Upper lobe of left lung (tissue), 6 donors: ENCODE measurements at regions not wholly inside any gene's neighbourhood (a gene's known extent, or its start where the extent isn't known, plus 50 kb on each side); places are given as distances from the start of the nearest gene placed in this dataset.

Experiments
- ATAC-seq, 2 donors: fragments of 200-7000 bp; cut with Tn5 transposase; one replicate each; pipeline ENCODE4 v1.9.1; 2022; ENCODE audit warnings: mild to moderate bottlenecking in 2 of 2, moderate library complexity in 2 of 2; ENCODE audit not compliant: low FRiP score in 2 of 2
- DNase-seq, 2 donors: peaks; one replicate each; pipeline ENCODE4 v3.0.0-alpha.2; 2019 to 2020
- H3K27ac ChIP-seq, 4 donors: fragments of 200-600 bp; sonication (generic); one replicate each; pipeline ENCODE4 v1.5.1; 2016 to 2019
- H3K27me3 ChIP-seq, 4 donors: fragments of 200-600 bp; sonication (generic); one replicate each; pipeline ENCODE4 v1.5.1; 2017 to 2019
- H3K36me3 ChIP-seq, 4 donors: fragments of 200-600 bp; sonication (generic); one replicate each; pipeline ENCODE4 v1.5.1; 2016 to 2019
- H3K4me1 ChIP-seq, 4 donors: fragments of 200-600 bp; sonication (generic); one replicate each; pipeline ENCODE4 v1.5.1; 2018 to 2019
- H3K4me3 ChIP-seq, 4 donors: fragments of 200-600 bp; sonication (generic); one replicate each; pipeline ENCODE4 v1.5.1; 2017 to 2019; ENCODE audit warnings: mild to moderate bottlenecking in 2 of 4, moderate library complexity in 1 of 4
- H3K9me3 ChIP-seq, 4 donors: fragments of 200-600 bp; sonication (generic); one replicate each; pipeline ENCODE4 v1.5.1; 2018 to 2019
- EP300 ChIP-seq, 4 donors: sonication (generic); formaldehyde crosslinking; IDR thresholded peaks; one replicate each; pipeline ENCODE4 v1.5.1; 2017; ENCODE audit warnings: antibody characterized with exemption in 4 of 4, control low read depth in 2 of 4
- POLR2A ChIP-seq, 4 donors: fragments of 450-650 bp; IDR thresholded peaks; one replicate each; pipeline ENCODE4 v1.5.1; 2016 to 2017; ENCODE audit warnings: antibody characterized with exemption in 4 of 4, mild to moderate bottlenecking in 2 of 4
- POLR2AphosphoS5 ChIP-seq, 2 donors: sonication (generic); formaldehyde crosslinking; IDR thresholded peaks; one replicate each; pipeline ENCODE4 v1.5.1; 2017; ENCODE audit warnings: antibody characterized with exemption in 2 of 2
- WGBS, 2 donors: methylation state at CpG; one replicate each; pipeline ENCODE4 v1.1.5; 2017 to 2018; 5-methylcytosine and 5-hydroxymethylcytosine counted together
- TF ChIP-seq, protein P1 (sequence below), 6 experiments: fragments of 450-650 bp in 4 of 6; fragments of 200-600 bp in 2 of 6; sonication (generic) in 2 of 6; IDR thresholded peaks; one replicate each; pipeline ENCODE4 v1.5.1; 2016 to 2019; ENCODE audit warnings: antibody characterized with exemption in 6 of 6
- donor health status: DM: no; HTN: no; CAD: no; lungs with moderate emphysema.
- donor health status: DM: no; HTN: yes; CAD: no; lungs with severe emphysema.

DNA sequence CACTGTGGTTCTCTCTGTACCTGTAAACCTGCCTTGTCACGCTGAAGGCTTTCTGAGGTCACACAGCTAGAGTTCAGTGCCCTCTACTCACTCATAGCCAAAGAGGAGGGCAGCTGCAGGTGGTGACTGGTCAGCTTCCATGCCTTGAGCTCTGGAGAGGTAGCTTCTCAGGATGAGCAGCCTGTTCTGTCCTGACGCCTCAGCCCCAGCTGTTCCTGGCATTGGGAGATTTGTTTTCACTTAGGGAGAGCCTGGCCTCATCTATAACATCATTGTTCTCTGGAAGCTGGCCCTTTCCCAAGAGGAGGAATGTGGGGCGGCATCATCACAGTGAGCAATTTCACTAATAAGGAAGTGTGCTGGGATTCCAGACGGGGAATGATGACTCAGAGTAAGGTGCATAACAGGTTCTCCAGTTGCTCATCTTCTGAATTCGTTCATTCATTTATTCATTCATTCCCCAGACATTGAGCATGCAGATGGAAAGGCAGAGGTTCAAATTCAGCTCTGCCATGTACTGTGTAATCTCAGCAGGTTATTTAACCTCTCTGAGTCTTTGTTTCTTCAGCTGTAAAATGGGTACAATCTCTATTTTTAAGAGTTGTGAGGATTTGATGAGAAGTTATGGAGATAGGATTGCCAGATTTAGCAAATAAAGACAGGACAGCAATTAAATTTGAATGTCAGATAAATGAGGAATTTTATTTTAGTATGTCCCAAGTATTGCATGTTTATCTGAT is 255.8 kb upstream of the CRY1 start:
- H3K27ac ChIP-seq = no peak overlapping the region
- H3K9me3 ChIP-seq = no peaks in the 10 kb centered on the region
- H3K4me1 ChIP-seq = peaks cover 0 to 9% (median 5%) of the 10 kb centered on the region in 4 donors
- TF ChIP-seq EP300 (IDR thresholded peaks at IDR 0.05) (no peak), POLR2A (IDR thresholded peaks at IDR 0.05) (no peak), POLR2AphosphoS5 (IDR thresholded peaks at IDR 0.05) (no peak)
- TF ChIP-seq, protein P1, sequence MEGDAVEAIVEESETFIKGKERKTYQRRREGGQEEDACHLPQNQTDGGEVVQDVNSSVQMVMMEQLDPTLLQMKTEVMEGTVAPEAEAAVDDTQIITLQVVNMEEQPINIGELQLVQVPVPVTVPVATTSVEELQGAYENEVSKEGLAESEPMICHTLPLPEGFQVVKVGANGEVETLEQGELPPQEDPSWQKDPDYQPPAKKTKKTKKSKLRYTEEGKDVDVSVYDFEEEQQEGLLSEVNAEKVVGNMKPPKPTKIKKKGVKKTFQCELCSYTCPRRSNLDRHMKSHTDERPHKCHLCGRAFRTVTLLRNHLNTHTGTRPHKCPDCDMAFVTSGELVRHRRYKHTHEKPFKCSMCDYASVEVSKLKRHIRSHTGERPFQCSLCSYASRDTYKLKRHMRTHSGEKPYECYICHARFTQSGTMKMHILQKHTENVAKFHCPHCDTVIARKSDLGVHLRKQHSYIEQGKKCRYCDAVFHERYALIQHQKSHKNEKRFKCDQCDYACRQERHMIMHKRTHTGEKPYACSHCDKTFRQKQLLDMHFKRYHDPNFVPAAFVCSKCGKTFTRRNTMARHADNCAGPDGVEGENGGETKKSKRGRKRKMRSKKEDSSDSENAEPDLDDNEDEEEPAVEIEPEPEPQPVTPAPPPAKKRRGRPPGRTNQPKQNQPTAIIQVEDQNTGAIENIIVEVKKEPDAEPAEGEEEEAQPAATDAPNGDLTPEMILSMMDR (IDR thresholded peaks at IDR 0.05) = no peak
- ATAC-seq (no peak), DNase-seq (no peak)
- WGBS, 2 donors = 39 to 59% methylated on average over 5 of the region's 5 CpGs
- no peak overlapping the region for H3K4me3 ChIP-seq
- no peaks in the 10 kb centered on the region for H3K27me3 ChIP-seq
- H3K36me3 ChIP-seq = no peaks in the 10 kb centered on the region

DNA sequence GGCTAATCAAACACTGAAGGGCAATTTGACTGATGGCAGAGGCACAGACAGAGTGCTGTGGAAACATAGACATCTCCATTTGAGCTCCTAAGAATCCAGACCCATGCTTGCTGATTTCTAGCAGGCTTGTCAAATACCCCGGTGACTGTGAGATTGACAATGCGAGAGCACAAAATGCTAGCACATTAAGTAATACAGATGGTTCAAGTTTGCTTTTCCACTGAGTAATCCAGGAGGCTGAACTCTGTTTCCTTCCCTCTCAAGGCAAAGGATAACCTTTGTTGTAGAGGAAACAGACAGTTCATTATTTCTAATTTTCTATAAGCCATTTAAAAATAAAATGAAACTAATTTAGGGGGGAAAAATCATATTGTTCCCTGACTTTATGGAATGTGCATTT is 256.5 kb upstream of the CRY1 start:
- Histone ChIP-seq H3K9me3 (no peaks in the 10 kb centered on the region), H3K27ac (no peak overlapping the region), H3K4me1 (peaks cover 0 to 9% (median 5%) of the 10 kb centered on the region in 4 donors), H3K36me3 (no peaks in the 10 kb centered on the region), H3K4me3 (no peak overlapping the region), H3K27me3 (no peaks in the 10 kb centered on the region)
- 79 to 94% methylated on average over 2 of the region's 2 CpGs for WGBS, 2 donors
- no peak for ATAC-seq
- no peak for TF ChIP-seq POLR2AphosphoS5 (IDR thresholded peaks at IDR 0.05)
- DNase-seq = no peak

GRCh38 chr12:107351109-107351508 is 257.8 kb upstream of the CRY1 start:
- Histone ChIP-seq H3K36me3 (no peaks in the 10 kb centered on the region), H3K27ac (no peak overlapping the region), H3K27me3 (no peaks in the 10 kb centered on the region), H3K4me3 (no peak overlapping the region), H3K9me3 (no peaks in the 10 kb centered on the region), H3K4me1 (peaks cover 0 to 9% (median 5%) of the 10 kb centered on the region in 4 donors)
- DNase-seq = no peak
- 82 to 90% methylated on average over 3 of the region's 3 CpGs for WGBS, 2 donors
- no peak for ATAC-seq
- TF ChIP-seq POLR2A (IDR thresholded peaks at IDR 0.05) (no peak), EP300 (IDR thresholded peaks at IDR 0.05) (no peak)

- no peak for ATAC-seq
- H3K27me3 ChIP-seq = no peaks in the 10 kb centered on the region
- peaks cover 0 to 9% (median 5%) of the 10 kb centered on the region in 4 donors for H3K4me1 ChIP-seq
- no peak overlapping the region for H3K4me3 ChIP-seq
- no peak for DNase-seq
- H3K27ac ChIP-seq = no peak overlapping the region
- H3K36me3 ChIP-seq = no peaks in the 10 kb centered on the region
- no peak for TF ChIP-seq POLR2AphosphoS5 (IDR thresholded peaks at IDR 0.05)
- no peak for TF ChIP-seq POLR2A (IDR thresholded peaks at IDR 0.05)
- TF ChIP-seq, protein P1 (IDR thresholded peaks at IDR 0.05) = no peak
- TF ChIP-seq EP300 (IDR thresholded peaks at IDR 0.05) = no peak
- H3K9me3 ChIP-seq = no peaks in the 10 kb centered on the region
Observed at GRCh38 chr12:107351713-107352112, 258.4 kb upstream of the CRY1 start.

DNA sequence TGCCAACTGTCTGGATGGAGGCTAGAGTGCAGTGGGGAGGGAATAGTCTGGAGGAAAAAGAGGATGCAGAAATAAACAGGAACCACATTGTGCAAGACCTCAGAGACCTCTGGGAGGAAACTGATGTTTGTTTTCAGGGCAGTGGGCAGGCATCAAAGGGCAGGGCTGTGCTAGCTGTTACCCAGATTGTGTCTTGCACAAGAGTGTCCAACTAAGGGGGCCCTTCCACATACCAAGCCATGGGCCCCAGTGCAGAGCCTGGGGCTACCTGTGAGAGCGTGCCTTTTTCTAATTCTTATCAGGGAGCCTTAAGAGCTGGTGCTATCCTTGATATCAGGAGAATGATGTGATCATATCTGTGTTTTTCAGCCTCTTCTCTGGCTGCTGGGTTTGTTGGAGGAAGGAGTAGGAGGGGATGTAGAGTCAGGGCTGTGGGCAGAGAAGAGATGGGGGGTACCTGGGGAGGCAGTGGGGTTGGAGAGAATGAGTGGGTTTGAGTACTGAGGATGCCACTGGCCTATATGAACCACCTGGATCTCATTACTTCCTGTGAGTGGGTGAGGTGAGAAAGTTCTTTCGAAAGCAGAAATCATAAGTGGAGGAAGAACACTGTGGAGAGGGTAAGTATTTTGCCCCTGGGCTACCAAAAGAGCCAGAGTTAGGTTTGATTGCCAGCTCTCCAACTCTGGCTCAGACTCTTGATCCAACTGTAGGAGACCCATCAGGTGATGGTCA is 259.2 kb upstream of the CRY1 start:
- no peaks in the 10 kb centered on the region for H3K27me3 ChIP-seq
- H3K36me3 ChIP-seq = no peaks in the 10 kb centered on the region
- TF ChIP-seq EP300 (IDR thresholded peaks at IDR 0.05) (no peak), POLR2AphosphoS5 (IDR thresholded peaks at IDR 0.05) (no peak), POLR2A (IDR thresholded peaks at IDR 0.05) (no peak)
- TF ChIP-seq, protein P1 (IDR thresholded peaks at IDR 0.05) = no peak
- H3K4me1 ChIP-seq = peaks cover 0 to 9% (median 5%) of the 10 kb centered on the region in 4 donors
- WGBS, 2 donors = 45 to 46% methylated on average over 2 of the region's 2 CpGs
- no peak overlapping the region for H3K4me3 ChIP-seq
- DNase-seq (no peak), ATAC-seq (peak in 1 of 2 donors; percentile 58)
- no peak overlapping the region for H3K27ac ChIP-seq
- no peaks in the 10 kb centered on the region for H3K9me3 ChIP-seq
